Immature natural killer cell (primary cell): ENCODE measurements at regions not wholly inside any gene's neighbourhood (a gene's known extent, or its start where the extent isn't known, plus 50 kb on each side); places are given as distances from the start of the nearest gene placed in this dataset.

Experiments used
- DNase-seq, 3 donors: peaks; one replicate each; pipeline ENCODE4 v3.0.0; 2022; ENCODE audit warnings: mixed read lengths in 1 of 3
- H3K27ac Mint-ChIP-seq, 6 donors: one replicate each; pipeline ENCODE4 v1.8.0; 2020; ENCODE audit warnings: mixed read lengths in 6 of 6, mild to moderate bottlenecking in 5 of 6, inconsistent platforms in 4 of 6, moderate library complexity in 3 of 6
- H3K27me3 Mint-ChIP-seq, 3 donors: one replicate each; pipeline ENCODE4 v1.8.0; 2020 to 2021; ENCODE audit warnings: low read depth in 3 of 3, mild to moderate bottlenecking in 3 of 3, mixed read lengths in 3 of 3, moderate library complexity in 3 of 3, inconsistent platforms in 1 of 3
- H3K36me3 Mint-ChIP-seq, 3 donors: one replicate each; pipeline ENCODE4 v1.8.0; 2020; ENCODE audit warnings: mixed read lengths in 3 of 3, inconsistent platforms in 2 of 3, mild to moderate bottlenecking in 2 of 3
- H3K4me1 Mint-ChIP-seq, 2 donors: one replicate each; pipeline ENCODE4 v1.8.0; 2020; ENCODE audit warnings: inconsistent platforms in 2 of 2, mild to moderate bottlenecking in 2 of 2, mixed read lengths in 2 of 2, moderate library complexity in 1 of 2
- H3K4me3 Mint-ChIP-seq, 5 donors: one replicate each; pipeline ENCODE4 v1.8.0; 2020; ENCODE audit warnings: mild to moderate bottlenecking in 5 of 5, mixed read lengths in 5 of 5, inconsistent platforms in 3 of 5, moderate library complexity in 3 of 5
- H3K9me3 Mint-ChIP-seq, 6 donors: one replicate each; pipeline ENCODE4 v1.8.0; 2020; ENCODE audit warnings: mild to moderate bottlenecking in 6 of 6, mixed read lengths in 6 of 6, inconsistent platforms in 4 of 6, moderate library complexity in 3 of 6

- H3K27ac Mint-ChIP-seq = no peak overlapping the region
- H3K9me3 Mint-ChIP-seq = no peaks in the 10 kb centered on the region
- H3K4me1 Mint-ChIP-seq = no peaks in the 10 kb centered on the region
- peaks cover 1 to 13% (median 8%) of the 10 kb centered on the region in 3 donors for H3K27me3 Mint-ChIP-seq
- no peak for DNase-seq
- H3K4me3 Mint-ChIP-seq = no peak overlapping the region
- H3K36me3 Mint-ChIP-seq = no peaks in the 10 kb centered on the region
These were observed 135.3 kb upstream of the SH3BP4 start for GRCh38 chr2:234816491-234816890.

- no peaks in the 10 kb centered on the region for H3K4me1 Mint-ChIP-seq
- no peak overlapping the region for H3K4me3 Mint-ChIP-seq
- H3K27me3 Mint-ChIP-seq = peaks cover 1 to 11% (median 8%) of the 10 kb centered on the region in 3 donors
- H3K27ac Mint-ChIP-seq = no peak overlapping the region
- H3K36me3 Mint-ChIP-seq = no peaks in the 10 kb centered on the region
- DNase-seq = no peak
- H3K9me3 Mint-ChIP-seq = no peaks in the 10 kb centered on the region
These were observed 135.8 kb upstream of the SH3BP4 start for GRCh38 chr2:234816056-234816455.

- DNase-seq = no peak
- Mint-ChIP-seq H3K27ac (no peak overlapping the region), H3K36me3 (no peaks in the 10 kb centered on the region), H3K27me3 (peaks cover 3 to 12% (median 6%) of the 10 kb centered on the region in 3 donors), H3K4me1 (no peaks in the 10 kb centered on the region), H3K4me3 (no peak overlapping the region), H3K9me3 (no peaks in the 10 kb centered on the region)
These were observed 137.4 kb upstream of the SH3BP4 start for GRCh38 chr2:234814374-234814773.

GRCh38 chr2:234812851-234813250 is 139.0 kb upstream of the SH3BP4 start:
- H3K27me3 Mint-ChIP-seq = peaks cover 2 to 12% (median 2%) of the 10 kb centered on the region in 3 donors
- no peak overlapping the region for H3K4me3 Mint-ChIP-seq
- no peaks in the 10 kb centered on the region for H3K4me1 Mint-ChIP-seq
- no peaks in the 10 kb centered on the region for H3K9me3 Mint-ChIP-seq
- H3K36me3 Mint-ChIP-seq = no peaks in the 10 kb centered on the region
- DNase-seq = no peak
- no peak overlapping the region for H3K27ac Mint-ChIP-seq

- no peak for DNase-seq
- H3K27ac Mint-ChIP-seq = no peak overlapping the region
- no peaks in the 10 kb centered on the region for H3K36me3 Mint-ChIP-seq
- no peak overlapping the region for H3K4me3 Mint-ChIP-seq
- no peaks in the 10 kb centered on the region for H3K9me3 Mint-ChIP-seq
- H3K4me1 Mint-ChIP-seq = no peaks in the 10 kb centered on the region
- peaks cover 2 to 11% (median 6%) of the 10 kb centered on the region in 3 donors for H3K27me3 Mint-ChIP-seq
These were observed 142.9 kb upstream of the SH3BP4 start for GRCh38 chr2:234808907-234809306.

GRCh38 chr2:234806818-234807217 is 145.0 kb upstream of the SH3BP4 start:
- peaks cover 2 to 10% (median 6%) of the 10 kb centered on the region in 3 donors for H3K27me3 Mint-ChIP-seq
- DNase-seq = no peak
- H3K4me1 Mint-ChIP-seq = no peaks in the 10 kb centered on the region
- H3K9me3 Mint-ChIP-seq = no peaks in the 10 kb centered on the region
- H3K4me3 Mint-ChIP-seq = no peak overlapping the region
- H3K27ac Mint-ChIP-seq = no peak overlapping the region
- H3K36me3 Mint-ChIP-seq = no peaks in the 10 kb centered on the region

GRCh38 chr2:234805836-234806235 is 146.0 kb upstream of the SH3BP4 start:
- H3K36me3 Mint-ChIP-seq = no peaks in the 10 kb centered on the region
- H3K4me3 Mint-ChIP-seq = no peak overlapping the region
- no peaks in the 10 kb centered on the region for H3K4me1 Mint-ChIP-seq
- DNase-seq = no peak
- H3K9me3 Mint-ChIP-seq = no peaks in the 10 kb centered on the region
- H3K27ac Mint-ChIP-seq = no peak overlapping the region
- peaks cover 2 to 10% (median 6%) of the 10 kb centered on the region in 3 donors for H3K27me3 Mint-ChIP-seq

GRCh38 chr2:234804704-234805103 is 147.1 kb upstream of the SH3BP4 start:
- Mint-ChIP-seq H3K36me3 (no peaks in the 10 kb centered on the region), H3K9me3 (no peaks in the 10 kb centered on the region), H3K4me1 (no peaks in the 10 kb centered on the region), H3K27me3 (peaks cover 0 to 10% (median 9%) of the 10 kb centered on the region in 3 donors), H3K27ac (peak overlapping the region in 1 of 6 donors; percentile 15), H3K4me3 (no peak overlapping the region)
- no peak for DNase-seq

- no peak for DNase-seq
- no peaks in the 10 kb centered on the region for H3K36me3 Mint-ChIP-seq
- H3K9me3 Mint-ChIP-seq = no peaks in the 10 kb centered on the region
- no peak overlapping the region for H3K4me3 Mint-ChIP-seq
- H3K27me3 Mint-ChIP-seq = peaks cover 0 to 11% (median 8%) of the 10 kb centered on the region in 3 donors
- H3K27ac Mint-ChIP-seq = no peak overlapping the region
- no peaks in the 10 kb centered on the region for H3K4me1 Mint-ChIP-seq
These were observed 149.0 kb upstream of the SH3BP4 start for GRCh38 chr2:234802845-234803171.

GRCh38 chr2:234802071-234802844 is 149.6 kb upstream of the SH3BP4 start:
- no peaks in the 10 kb centered on the region for H3K9me3 Mint-ChIP-seq
- no peak for DNase-seq
- no peak overlapping the region for H3K4me3 Mint-ChIP-seq
- no peaks in the 10 kb centered on the region for H3K36me3 Mint-ChIP-seq
- H3K4me1 Mint-ChIP-seq = no peaks in the 10 kb centered on the region
- no peak overlapping the region for H3K27ac Mint-ChIP-seq
- peaks cover 2 to 11% (median 6%) of the 10 kb centered on the region in 3 donors for H3K27me3 Mint-ChIP-seq

- no peaks in the 10 kb centered on the region for H3K4me1 Mint-ChIP-seq
- H3K36me3 Mint-ChIP-seq = no peaks in the 10 kb centered on the region
- no peaks in the 10 kb centered on the region for H3K9me3 Mint-ChIP-seq
- H3K4me3 Mint-ChIP-seq = no peak overlapping the region
- H3K27me3 Mint-ChIP-seq = peaks cover 1 to 9% (median 3%) of the 10 kb centered on the region in 3 donors
- no peak for DNase-seq
- H3K27ac Mint-ChIP-seq = no peak overlapping the region
These were observed 154.1 kb upstream of the SH3BP4 start for GRCh38 chr2:234797566-234798250.

- no peak for DNase-seq
- H3K27me3 Mint-ChIP-seq = peaks cover 1 to 14% (median 3%) of the 10 kb centered on the region in 3 donors
- no peak overlapping the region for H3K4me3 Mint-ChIP-seq
- no peaks in the 10 kb centered on the region for H3K4me1 Mint-ChIP-seq
- H3K36me3 Mint-ChIP-seq = no peaks in the 10 kb centered on the region
- H3K9me3 Mint-ChIP-seq = no peaks in the 10 kb centered on the region
- H3K27ac Mint-ChIP-seq = no peak overlapping the region
These were observed 155.7 kb upstream of the SH3BP4 start for GRCh38 chr2:234796045-234796591.

- no peak overlapping the region for H3K4me3 Mint-ChIP-seq
- no peak for DNase-seq
- H3K27me3 Mint-ChIP-seq = peaks cover 1 to 15% (median 3%) of the 10 kb centered on the region in 3 donors
- H3K27ac Mint-ChIP-seq = no peak overlapping the region
- H3K36me3 Mint-ChIP-seq = no peaks in the 10 kb centered on the region
- no peaks in the 10 kb centered on the region for H3K9me3 Mint-ChIP-seq
- no peaks in the 10 kb centered on the region for H3K4me1 Mint-ChIP-seq
These were observed 156.4 kb upstream of the SH3BP4 start for GRCh38 chr2:234795272-234795920.

GRCh38 chr2:234794866-234795265 is 157.0 kb upstream of the SH3BP4 start:
- Mint-ChIP-seq H3K27ac (no peak overlapping the region), H3K4me3 (no peak overlapping the region), H3K9me3 (no peaks in the 10 kb centered on the region), H3K4me1 (no peaks in the 10 kb centered on the region), H3K36me3 (no peaks in the 10 kb centered on the region), H3K27me3 (peaks cover 1 to 12% (median 3%) of the 10 kb centered on the region in 3 donors)
- no peak for DNase-seq
